ENCODE measurements at regions not wholly inside any gene's neighbourhood (a gene's known extent, or its start where the extent isn't known, plus 50 kb on each side); places are given as distances from the start of the nearest gene placed in this dataset.

- TF ChIP-seq CTCF (optimal IDR thresholded peaks at IDR 0.05 in 1 of 3, IDR thresholded peaks at IDR 0.05 in 1 of 3, conservative IDR thresholded peaks at IDR 0.05 in 1 of 3; ENCODE audit: extremely low read depth in 1 of 3, insufficient read depth in 2 of 3, low read length in 3 of 3) (no peak), EZH2 (IDR thresholded peaks at IDR 0.05; ENCODE audit: low read length) (no peak)
- DNase-seq (ENCODE audit: low read depth, low spot score): no peak
- Histone ChIP-seq H3K79me2 (ENCODE audit: control insufficient read depth, insufficient read depth, low read length) (no peaks in the 10 kb centered on the region), H3K9me1 (ENCODE audit: control insufficient read depth, extremely low read depth, insufficient read depth, low read length) (no peaks in the 10 kb centered on the region), H3K9ac (ENCODE audit: control insufficient read depth, extremely low read depth, insufficient read depth, low read length) (no peak overlapping the region), H3K27me3 (ENCODE audit: control insufficient read depth, extremely low read depth, insufficient read depth, low read length) (no peaks in the 10 kb centered on the region), H3K4me3 (ENCODE audit: control insufficient read depth in 2 of 3, extremely low read depth in 1 of 3, insufficient read depth in 2 of 3, low read depth in 1 of 3, low read length in 3 of 3) (no peak overlapping the region), H3K4me2 (ENCODE audit: control insufficient read depth, extremely low read depth, insufficient read depth, low read depth, low read length) (no peak overlapping the region), H3K4me1 (ENCODE audit: control insufficient read depth, extremely low read depth, insufficient read depth, low read length) (no peaks in the 10 kb centered on the region), H4K20me1 (ENCODE audit: control insufficient read depth, extremely low read depth, insufficient read depth, low read length) (no peaks in the 10 kb centered on the region), H2AFZ (ENCODE audit: control insufficient read depth, low read length) (no peak overlapping the region), H3K36me3 (ENCODE audit: control insufficient read depth in 2 of 2, extremely low read depth in 1 of 2, insufficient read depth in 2 of 2, low read length in 2 of 2) (no peaks in the 10 kb centered on the region), H3K9me3 (ENCODE audit: control insufficient read depth, low read depth, low read length) (no peaks in the 10 kb centered on the region), H3K27ac (ENCODE audit: control insufficient read depth, insufficient read depth, low read length) (no peak overlapping the region)
- no peak for FAIRE-seq
- dilution Hi-C loops (cut with MboI; ENCODE audit: extremely low pct_ligation_motif_present, low sequenced_read_pairs): no loop called here
Observed at GRCh38 chr5:163094492-163095180, 342.8 kb upstream of the CCNG1 start.

GRCh38 chr5:163104464-163104863 is 332.9 kb upstream of the CCNG1 start:
- no peaks in the 10 kb centered on the region for H4K20me1 ChIP-seq (ENCODE audit: control insufficient read depth, extremely low read depth, insufficient read depth, low read length)
- no peak overlapping the region for H3K9ac ChIP-seq (ENCODE audit: control insufficient read depth, extremely low read depth, insufficient read depth, low read length)
- dilution Hi-C loops (cut with MboI; ENCODE audit: extremely low pct_ligation_motif_present, low sequenced_read_pairs): no loop called here
- H3K9me3 ChIP-seq (ENCODE audit: control insufficient read depth, low read depth, low read length): no peaks in the 10 kb centered on the region
- no peaks in the 10 kb centered on the region for H3K36me3 ChIP-seq (ENCODE audit: control insufficient read depth in 2 of 2, extremely low read depth in 1 of 2, insufficient read depth in 2 of 2, low read length in 2 of 2)
- no peaks in the 10 kb centered on the region for H3K79me2 ChIP-seq (ENCODE audit: control insufficient read depth, insufficient read depth, low read length)
- H2AFZ ChIP-seq (ENCODE audit: control insufficient read depth, low read length): no peak overlapping the region
- no peak for TF ChIP-seq CTCF (optimal IDR thresholded peaks at IDR 0.05 in 1 of 3, IDR thresholded peaks at IDR 0.05 in 1 of 3, conservative IDR thresholded peaks at IDR 0.05 in 1 of 3; ENCODE audit: extremely low read depth in 1 of 3, insufficient read depth in 2 of 3, low read length in 3 of 3)
- no peak for TF ChIP-seq EZH2 (IDR thresholded peaks at IDR 0.05; ENCODE audit: low read length)
- no peaks in the 10 kb centered on the region for H3K4me1 ChIP-seq (ENCODE audit: control insufficient read depth, extremely low read depth, insufficient read depth, low read length)
- H3K4me3 ChIP-seq (ENCODE audit: control insufficient read depth in 2 of 3, extremely low read depth in 1 of 3, insufficient read depth in 2 of 3, low read depth in 1 of 3, low read length in 3 of 3): no peak overlapping the region
- FAIRE-seq (no peak), DNase-seq (ENCODE audit: low read depth, low spot score) (no peak)
- no peak overlapping the region for H3K4me2 ChIP-seq (ENCODE audit: control insufficient read depth, extremely low read depth, insufficient read depth, low read depth, low read length)
- no peak overlapping the region for H3K27ac ChIP-seq (ENCODE audit: control insufficient read depth, insufficient read depth, low read length)
- H3K9me1 ChIP-seq (ENCODE audit: control insufficient read depth, extremely low read depth, insufficient read depth, low read length): no peaks in the 10 kb centered on the region
- no peaks in the 10 kb centered on the region for H3K27me3 ChIP-seq (ENCODE audit: control insufficient read depth, extremely low read depth, insufficient read depth, low read length)

Data from keratinocyte (primary cell).